ENCODE measurements at regions not wholly inside any gene's neighbourhood (a gene's known extent, or its start where the extent isn't known, plus 50 kb on each side); places are given as distances from the start of the nearest gene placed in this dataset.

DNA sequence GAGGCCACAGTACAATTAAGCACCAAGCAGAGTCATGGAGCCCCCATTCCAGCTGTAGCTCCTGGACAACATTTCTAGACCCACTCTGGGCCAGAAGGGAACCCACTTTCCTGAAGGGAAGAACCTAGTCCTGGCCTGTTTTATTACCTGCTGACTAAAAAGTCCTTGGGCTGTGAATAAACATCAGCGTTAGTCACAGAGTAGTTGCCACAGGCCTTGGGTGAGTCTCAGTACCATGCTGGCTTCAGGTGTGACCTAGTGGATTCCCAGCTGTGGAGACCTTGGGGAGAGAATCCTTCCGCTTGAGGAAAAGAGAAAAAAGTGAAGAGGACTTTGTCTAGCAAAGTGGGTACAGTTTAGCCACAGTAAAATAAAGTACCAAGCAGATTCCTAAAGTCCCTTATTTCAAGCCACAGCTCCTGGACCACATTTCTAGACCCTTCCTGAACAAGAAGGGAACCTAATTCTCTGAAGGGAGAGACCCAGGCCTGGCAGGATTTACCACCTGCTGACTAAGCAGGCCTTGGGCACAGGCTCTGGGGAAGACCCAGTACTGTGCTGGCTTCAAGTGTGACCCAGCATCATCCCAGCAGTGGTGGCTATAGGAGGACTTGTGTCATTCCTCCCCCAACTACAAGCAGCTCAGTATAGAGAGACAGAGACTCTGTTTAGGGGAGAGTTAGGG, 118.3 kb upstream of the KCNH8 start:
- DNase-seq: peak; percentile 35
- CTCF ChIA-PET: interaction anchor here (0.7 to 2.1 kb wide), 2 partner anchors 42 to 909 kb away, joined by 3 to 7 read pairs; no protein-coding TSS in a partner anchor
- H3K4me1 Mint-ChIP-seq (ENCODE audit: low read depth): peaks cover 5% of the 10 kb centered on the region
- H3K4me3 Mint-ChIP-seq: no peak overlapping the region
- H3K36me3 Mint-ChIP-seq (ENCODE audit: low read depth): no peaks in the 10 kb centered on the region
- H3K27me3 Mint-ChIP-seq (ENCODE audit: low read depth): peaks cover 4% of the 10 kb centered on the region
- H3K9me3 Mint-ChIP-seq: no peaks in the 10 kb centered on the region
- intact Hi-C loops (cut with micrococcal nuclease): loop anchor here (1.0 to 2.0 kb wide), 4 partner anchors 41 to 1136 kb away; no protein-coding TSS in a partner anchor
- H3K27ac Mint-ChIP-seq: no peak overlapping the region

DNA sequence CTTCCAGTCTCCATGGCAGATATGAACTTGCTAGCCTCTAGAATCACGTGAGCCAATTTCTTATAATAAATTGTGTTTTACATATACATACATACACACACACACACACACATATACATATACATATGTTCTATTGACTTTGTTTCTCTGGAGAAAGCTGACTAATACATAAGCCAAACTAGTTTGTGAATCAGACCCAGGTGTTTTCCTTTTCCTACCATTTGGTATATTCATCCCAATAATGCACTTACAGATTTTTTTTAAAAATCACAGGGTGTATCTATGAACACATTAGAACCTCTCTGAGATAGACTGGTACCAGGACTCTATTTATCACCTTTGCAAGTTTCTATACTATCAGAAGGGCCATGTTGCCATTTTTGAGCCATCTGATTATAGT, 122.9 kb upstream of the KCNH8 start:
- DNase-seq: no peak
- Mint-ChIP-seq H3K27ac (no peak overlapping the region), H3K4me1 (ENCODE audit: low read depth) (peaks cover 3% of the 10 kb centered on the region), H3K36me3 (ENCODE audit: low read depth) (no peaks in the 10 kb centered on the region), H3K9me3 (no peaks in the 10 kb centered on the region), H3K4me3 (no peak overlapping the region), H3K27me3 (ENCODE audit: low read depth) (no peaks in the 10 kb centered on the region)
- CTCF ChIA-PET: no interaction called here
- intact Hi-C loops (cut with micrococcal nuclease): no loop called here

DNA sequence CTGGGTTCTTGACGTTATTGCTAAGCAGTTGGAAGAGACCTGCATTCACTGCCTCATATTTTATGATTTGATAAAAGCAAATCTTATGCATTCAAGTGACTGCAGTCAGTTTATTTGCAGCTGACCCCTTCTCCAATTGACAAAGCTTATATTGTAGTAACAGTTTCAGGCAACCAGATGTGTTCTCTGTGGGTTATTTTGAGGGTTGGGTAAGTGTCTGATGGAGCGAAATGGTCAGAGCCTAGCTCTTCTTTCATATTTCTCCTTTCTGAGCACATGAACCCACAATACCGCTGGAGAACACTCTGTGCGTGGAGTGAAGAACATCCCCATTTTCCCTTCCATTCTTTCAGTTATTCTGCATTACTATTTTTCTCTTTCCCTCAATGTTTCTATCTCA, 125.8 kb upstream of the KCNH8 start:
- Mint-ChIP-seq H3K27me3 (ENCODE audit: low read depth) (no peaks in the 10 kb centered on the region), H3K4me1 (ENCODE audit: low read depth) (no peaks in the 10 kb centered on the region), H3K36me3 (ENCODE audit: low read depth) (no peaks in the 10 kb centered on the region), H3K4me3 (no peak overlapping the region), H3K27ac (no peak overlapping the region), H3K9me3 (no peaks in the 10 kb centered on the region)
- no peak for DNase-seq
- CTCF ChIA-PET: no interaction called here
- intact Hi-C loops (cut with micrococcal nuclease): no loop called here

DNA sequence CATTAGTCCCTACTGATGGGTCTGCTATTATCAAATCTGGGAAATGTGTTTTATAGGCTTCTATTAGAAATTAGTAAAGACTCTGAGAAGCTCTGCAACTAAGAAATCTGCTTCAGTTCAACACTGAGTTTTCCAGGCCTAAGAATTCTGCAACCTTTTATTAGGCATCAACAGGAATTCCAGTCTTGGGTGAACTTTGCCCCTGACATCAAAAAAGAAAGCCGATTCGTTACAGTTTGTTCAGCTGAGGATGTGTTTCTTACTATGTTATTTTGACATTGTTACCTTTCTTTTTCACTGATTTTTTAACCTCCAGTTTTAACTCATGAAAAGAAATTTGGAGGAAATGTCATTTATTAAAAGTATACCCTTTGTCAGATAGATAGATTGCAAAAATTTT, 131.5 kb upstream of the KCNH8 start:
- CTCF ChIA-PET: no interaction called here

DNA sequence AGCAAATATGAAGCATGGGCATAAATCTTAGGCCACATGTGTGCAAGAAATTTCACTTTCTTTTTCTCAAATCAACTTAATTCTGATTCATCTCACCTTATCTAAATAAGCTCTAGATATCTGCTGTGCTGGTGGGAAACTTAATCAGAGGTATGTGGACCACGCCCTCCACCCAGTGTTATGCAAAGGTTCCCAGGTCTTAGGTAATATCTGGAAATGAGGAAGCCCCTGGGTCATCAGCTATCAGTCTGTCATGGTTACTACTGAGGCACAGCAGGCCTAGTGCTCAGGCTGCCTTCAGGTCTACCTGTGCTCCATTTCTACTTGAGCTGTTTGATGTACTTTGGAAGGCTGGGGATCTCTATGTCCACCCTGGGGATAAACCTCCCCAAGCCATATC, 134.4 kb upstream of the KCNH8 start:
- Mint-ChIP-seq H3K36me3 (ENCODE audit: low read depth) (no peaks in the 10 kb centered on the region), H3K27me3 (ENCODE audit: low read depth) (no peaks in the 10 kb centered on the region), H3K4me1 (ENCODE audit: low read depth) (no peaks in the 10 kb centered on the region), H3K9me3 (no peaks in the 10 kb centered on the region), H3K27ac (no peak overlapping the region), H3K4me3 (no peak overlapping the region)
- intact Hi-C loops (cut with micrococcal nuclease): no loop called here
- CTCF ChIA-PET: no interaction called here
- no peak for DNase-seq

More for the DNA sequence above, 131.5 kb upstream of the KCNH8 start:
- Mint-ChIP-seq H3K27ac (no peak overlapping the region), H3K36me3 (ENCODE audit: low read depth) (no peaks in the 10 kb centered on the region), H3K27me3 (ENCODE audit: low read depth) (no peaks in the 10 kb centered on the region), H3K9me3 (no peaks in the 10 kb centered on the region), H3K4me1 (ENCODE audit: low read depth) (no peaks in the 10 kb centered on the region), H3K4me3 (no peak overlapping the region)
- no peak for DNase-seq
- intact Hi-C loops (cut with micrococcal nuclease): no loop called here

DNA sequence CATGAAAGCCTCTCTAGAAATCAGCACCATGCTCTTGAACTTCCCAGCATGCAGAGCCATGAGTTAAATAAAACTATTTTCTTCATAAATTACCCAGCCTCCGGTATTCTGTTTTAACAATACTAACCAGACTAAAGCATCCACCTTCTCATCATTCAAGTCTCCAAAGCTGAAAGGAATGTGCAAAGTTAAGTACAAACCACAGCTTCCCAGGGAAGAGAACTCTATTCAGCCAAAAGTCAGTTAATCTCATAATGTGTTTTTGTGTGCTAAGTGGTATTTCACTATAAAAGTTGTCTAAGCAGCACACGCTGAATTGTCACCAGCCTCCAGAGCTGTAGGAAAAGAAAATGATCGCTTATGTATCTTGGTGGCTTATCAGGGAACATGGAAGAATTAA, 135.5 kb upstream of the KCNH8 start:
- no peaks in the 10 kb centered on the region for H3K27me3 Mint-ChIP-seq (ENCODE audit: low read depth)
- CTCF ChIA-PET: interaction anchor here (1.0 kb wide), 2 partner anchors 18 to 126 kb away, joined by 3 to 4 read pairs; no protein-coding TSS in a partner anchor

DNA sequence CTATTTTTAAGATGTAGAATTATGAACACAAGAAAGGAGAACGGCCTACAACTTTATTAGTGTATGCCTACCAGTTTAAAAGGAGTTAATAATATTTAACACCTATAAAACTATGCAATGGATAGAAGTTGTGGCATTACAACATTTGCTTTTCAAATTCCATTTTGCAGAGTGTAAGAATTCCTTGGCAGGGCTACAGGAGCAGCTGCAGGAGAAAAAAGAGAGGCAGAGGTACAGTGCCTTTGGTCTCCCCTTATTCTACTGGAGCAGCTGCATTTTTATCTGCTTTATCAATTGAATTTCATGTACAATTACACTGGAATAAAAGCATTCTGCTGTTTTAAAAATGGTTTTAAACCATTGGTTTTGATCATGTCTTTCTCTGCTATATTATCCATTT, 145.7 kb upstream of the KCNH8 start:
- CTCF ChIA-PET: interaction anchor here (0.6 kb wide), 1 partner anchor 1591 kb away, joined by 3 read pairs; no protein-coding TSS in a partner anchor
- Mint-ChIP-seq H3K36me3 (ENCODE audit: low read depth) (no peaks in the 10 kb centered on the region), H3K9me3 (no peaks in the 10 kb centered on the region), H3K4me3 (no peak overlapping the region), H3K4me1 (ENCODE audit: low read depth) (no peaks in the 10 kb centered on the region), H3K27ac (no peak overlapping the region), H3K27me3 (ENCODE audit: low read depth) (no peaks in the 10 kb centered on the region)
- DNase-seq: no peak
- intact Hi-C loops (cut with micrococcal nuclease): no loop called here

More for the DNA sequence above, 135.5 kb upstream of the KCNH8 start:
- intact Hi-C loops (cut with micrococcal nuclease): no loop called here
- H3K4me1 Mint-ChIP-seq (ENCODE audit: low read depth): no peaks in the 10 kb centered on the region
- H3K9me3 Mint-ChIP-seq: no peaks in the 10 kb centered on the region
- no peaks in the 10 kb centered on the region for H3K36me3 Mint-ChIP-seq (ENCODE audit: low read depth)
- H3K4me3 Mint-ChIP-seq: no peak overlapping the region
- no peak overlapping the region for H3K27ac Mint-ChIP-seq
- DNase-seq: no peak

DNA sequence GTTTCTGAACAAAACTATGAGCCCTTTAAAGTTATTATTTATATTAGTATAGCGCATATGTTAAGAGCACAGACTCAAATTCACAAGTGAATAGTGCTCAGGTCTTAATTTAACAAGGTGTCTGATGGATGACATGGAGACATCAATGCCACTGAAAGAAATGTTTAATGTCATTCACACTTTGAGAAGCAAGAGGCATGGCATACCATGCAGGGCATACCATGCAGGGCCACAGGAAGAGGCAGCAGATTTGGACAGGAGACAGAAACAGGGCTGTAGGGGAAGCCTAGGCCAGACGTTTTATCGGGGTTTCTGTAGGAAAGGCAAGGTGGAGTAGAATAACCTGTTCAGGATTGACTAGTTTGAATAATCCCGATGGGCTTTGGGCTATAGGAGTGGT, 150.2 kb upstream of the KCNH8 start:
- intact Hi-C loops (cut with micrococcal nuclease): no loop called here

DNA sequence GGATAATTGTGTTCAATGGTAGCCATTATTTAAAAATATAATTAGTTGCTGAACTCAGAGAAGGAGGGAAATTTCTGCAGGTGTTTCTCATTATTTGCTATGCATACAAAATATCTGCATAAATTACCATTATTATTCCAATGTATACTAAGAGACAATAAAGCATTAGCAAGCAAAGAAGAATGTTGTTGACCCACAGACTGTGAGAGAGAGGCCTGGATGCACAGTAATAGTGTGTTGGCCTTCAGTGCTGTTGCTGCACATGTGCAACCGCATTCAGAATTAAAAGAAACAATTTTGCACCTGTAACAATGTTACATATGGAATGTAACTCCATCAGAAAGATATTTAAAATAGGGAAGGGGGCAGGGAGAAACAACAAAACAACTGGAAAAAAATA, 155.6 kb upstream of the KCNH8 start:
- Mint-ChIP-seq H3K36me3 (ENCODE audit: low read depth) (no peaks in the 10 kb centered on the region), H3K4me1 (ENCODE audit: low read depth) (peaks cover 20% of the 10 kb centered on the region), H3K27ac (no peak overlapping the region), H3K27me3 (ENCODE audit: low read depth) (peaks cover 13% of the 10 kb centered on the region), H3K4me3 (no peak overlapping the region), H3K9me3 (peaks cover 11% of the 10 kb centered on the region)
- CTCF ChIA-PET: no interaction called here
- intact Hi-C loops (cut with micrococcal nuclease): no loop called here
- no peak for DNase-seq

More for the DNA sequence above, 150.2 kb upstream of the KCNH8 start:
- CTCF ChIA-PET: no interaction called here
- no peak overlapping the region for H3K4me3 Mint-ChIP-seq
- H3K27ac Mint-ChIP-seq: no peak overlapping the region
- no peak for DNase-seq
- H3K36me3 Mint-ChIP-seq (ENCODE audit: low read depth): no peaks in the 10 kb centered on the region
- no peaks in the 10 kb centered on the region for H3K27me3 Mint-ChIP-seq (ENCODE audit: low read depth)
- H3K9me3 Mint-ChIP-seq: peaks cover 11% of the 10 kb centered on the region
- H3K4me1 Mint-ChIP-seq (ENCODE audit: low read depth): no peaks in the 10 kb centered on the region

DNA sequence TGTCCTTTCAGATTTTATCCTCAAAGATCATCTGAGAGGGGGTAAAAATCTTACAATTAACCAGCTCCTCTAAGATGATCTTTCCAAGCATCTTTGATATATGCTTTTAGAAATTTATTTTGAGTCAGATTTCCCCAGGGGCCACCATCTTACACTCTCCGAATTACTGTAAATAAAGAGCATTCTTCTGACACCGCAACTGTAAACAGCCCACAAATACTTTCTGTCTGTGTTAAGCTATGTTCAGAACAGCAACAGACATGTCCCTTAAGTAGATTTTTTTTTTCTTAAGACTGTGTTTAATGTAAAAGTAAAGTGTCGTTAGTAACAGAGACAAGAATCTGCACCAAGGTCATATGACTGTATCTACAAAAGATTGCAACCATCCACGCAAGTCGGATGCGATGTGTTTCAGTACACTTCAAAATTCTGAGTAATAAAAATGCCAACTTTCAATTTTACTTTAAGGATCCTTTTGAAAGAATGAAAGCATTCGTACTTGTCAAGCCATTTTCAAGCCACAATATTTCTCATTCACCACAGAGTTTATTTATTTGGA, 159.0 kb upstream of the KCNH8 start:
- intact Hi-C loops (cut with micrococcal nuclease): loop anchor here (1.0 to 10.0 kb wide), 11 partner anchors 41 to 1731 kb away; no protein-coding TSS in a partner anchor
- peak overlapping the region; percentile 71 for H3K27ac Mint-ChIP-seq

DNA sequence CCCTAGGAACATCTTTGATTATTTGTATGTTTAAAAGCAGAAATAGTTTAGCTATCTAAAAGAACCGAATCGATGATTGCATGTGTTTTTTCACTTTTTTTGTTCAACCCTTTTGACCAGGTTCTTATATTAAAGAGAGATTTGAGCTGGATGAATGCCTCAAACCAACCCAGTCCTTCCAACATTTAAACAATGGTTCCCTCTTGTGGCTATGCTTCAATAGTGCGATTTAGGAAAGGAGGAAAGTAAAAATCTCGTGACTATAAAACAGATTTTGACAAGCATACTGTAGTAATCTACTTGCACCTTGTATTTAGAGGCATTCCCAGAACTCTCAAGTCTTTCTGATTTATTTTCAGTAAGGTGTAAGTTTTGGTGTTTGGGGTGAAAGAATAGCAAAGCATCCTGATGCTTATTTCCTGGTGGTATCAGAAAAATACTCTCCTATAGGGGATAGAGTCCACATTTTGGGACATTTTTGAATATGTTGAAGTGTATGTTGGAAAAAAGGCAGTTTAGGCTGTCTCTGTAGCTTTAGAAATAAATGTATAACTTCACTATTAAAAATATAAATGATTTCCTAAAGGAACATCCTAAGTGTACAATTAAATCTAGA, 159.6 kb upstream of the KCNH8 start:
- no peak for DNase-seq
- Mint-ChIP-seq H3K4me3 (peak overlapping the region; percentile 74), H3K4me1 (ENCODE audit: low read depth) (peaks cover 20% of the 10 kb centered on the region), H3K9me3 (no peaks in the 10 kb centered on the region), H3K36me3 (ENCODE audit: low read depth) (no peaks in the 10 kb centered on the region), H3K27ac (peak overlapping the region; percentile 71), H3K27me3 (ENCODE audit: low read depth) (peaks cover 15% of the 10 kb centered on the region)
- CTCF ChIA-PET: interaction anchor here (0.5 to 2.4 kb wide), 33 partner anchors 11 to 1147 kb away, joined by 3 to 29 read pairs (median 4); no protein-coding TSS in a partner anchor
- intact Hi-C loops (cut with micrococcal nuclease): loop anchor here (1.0 to 10.0 kb wide), 15 partner anchors 42 to 1730 kb away; no protein-coding TSS in a partner anchor

More for the DNA sequence above, 159.0 kb upstream of the KCNH8 start:
- Mint-ChIP-seq H3K36me3 (ENCODE audit: low read depth) (no peaks in the 10 kb centered on the region), H3K27me3 (ENCODE audit: low read depth) (peaks cover 15% of the 10 kb centered on the region), H3K4me1 (ENCODE audit: low read depth) (peaks cover 20% of the 10 kb centered on the region), H3K4me3 (peak overlapping the region; percentile 74), H3K9me3 (no peaks in the 10 kb centered on the region)
- DNase-seq: peak; percentile 39
- CTCF ChIA-PET: interaction anchor here (0.7 to 2.4 kb wide), 25 partner anchors 11 to 1148 kb away, joined by 3 to 29 read pairs (median 4); no protein-coding TSS in a partner anchor

DNA sequence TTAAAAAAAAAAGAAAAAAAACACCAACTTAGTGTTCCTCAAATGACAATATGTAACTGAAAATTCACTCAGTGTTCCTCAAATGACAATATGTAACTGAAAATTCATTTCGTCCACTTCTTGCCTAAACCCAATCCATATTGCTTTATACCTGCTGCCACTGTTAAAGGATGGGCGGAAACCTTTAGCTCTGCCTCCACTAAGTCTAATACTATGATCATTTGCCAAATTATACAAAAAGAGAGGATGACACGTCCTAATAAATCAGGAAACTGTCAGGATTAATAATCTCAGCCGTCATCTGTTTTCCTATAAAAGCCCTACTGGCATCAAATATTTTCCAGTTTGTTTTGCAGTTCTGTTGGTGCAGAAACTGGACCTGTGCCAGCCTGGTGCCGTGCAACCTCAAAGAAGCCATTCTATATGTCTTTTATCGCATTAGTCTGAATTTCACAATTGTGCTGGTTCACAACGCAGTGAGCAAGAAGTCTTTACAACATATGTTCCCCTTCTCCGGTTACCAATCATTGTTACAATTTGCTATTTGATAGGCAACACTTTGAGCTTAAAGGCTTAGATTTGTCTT, 160.4 kb upstream of the KCNH8 start:
- Mint-ChIP-seq H3K4me3 (no peak overlapping the region), H3K27ac (no peak overlapping the region), H3K36me3 (ENCODE audit: low read depth) (no peaks in the 10 kb centered on the region), H3K4me1 (ENCODE audit: low read depth) (peaks cover 20% of the 10 kb centered on the region), H3K27me3 (ENCODE audit: low read depth) (peaks cover 15% of the 10 kb centered on the region), H3K9me3 (no peaks in the 10 kb centered on the region)
- intact Hi-C loops (cut with micrococcal nuclease): loop anchor here (1.0 to 10.0 kb wide), 14 partner anchors 43 to 1729 kb away; no protein-coding TSS in a partner anchor
- CTCF ChIA-PET: interaction anchor here (0.5 to 2.4 kb wide), 26 partner anchors 11 to 1147 kb away, joined by 3 to 29 read pairs (median 4); no protein-coding TSS in a partner anchor
- no peak for DNase-seq

Measured in activated naive CD4-positive, alpha-beta T cell treated with anti-CD3 and anti-CD28 coated beads for 36 hours (primary cell).